Esophagus squamous epithelium (tissue), 4 donors: ENCODE measurements at regions not wholly inside any gene's neighbourhood (a gene's known extent, or its start where the extent isn't known, plus 50 kb on each side); places are given as distances from the start of the nearest gene placed in this dataset.

ENCODE experiments used
- POLR2A ChIP-seq, 4 donors: fragments of 450-650 bp; IDR thresholded peaks; one replicate each; pipeline ENCODE4 v1.6.1; 2017; ENCODE audit warnings: antibody characterized with exemption in 4 of 4, mild to moderate bottlenecking in 4 of 4, moderate library complexity in 3 of 4
- TF ChIP-seq, protein P1 (sequence below), 6 experiments: fragments of 450-650 bp in 4 of 6; fragments of 200-600 bp in 2 of 6; sonication (generic) in 2 of 6; IDR thresholded peaks; one replicate each; pipeline ENCODE4 v1.5.1; 2016 to 2019; ENCODE audit warnings: antibody characterized with exemption in 6 of 6, mild to moderate bottlenecking in 4 of 6, moderate library complexity in 4 of 6

DNA sequence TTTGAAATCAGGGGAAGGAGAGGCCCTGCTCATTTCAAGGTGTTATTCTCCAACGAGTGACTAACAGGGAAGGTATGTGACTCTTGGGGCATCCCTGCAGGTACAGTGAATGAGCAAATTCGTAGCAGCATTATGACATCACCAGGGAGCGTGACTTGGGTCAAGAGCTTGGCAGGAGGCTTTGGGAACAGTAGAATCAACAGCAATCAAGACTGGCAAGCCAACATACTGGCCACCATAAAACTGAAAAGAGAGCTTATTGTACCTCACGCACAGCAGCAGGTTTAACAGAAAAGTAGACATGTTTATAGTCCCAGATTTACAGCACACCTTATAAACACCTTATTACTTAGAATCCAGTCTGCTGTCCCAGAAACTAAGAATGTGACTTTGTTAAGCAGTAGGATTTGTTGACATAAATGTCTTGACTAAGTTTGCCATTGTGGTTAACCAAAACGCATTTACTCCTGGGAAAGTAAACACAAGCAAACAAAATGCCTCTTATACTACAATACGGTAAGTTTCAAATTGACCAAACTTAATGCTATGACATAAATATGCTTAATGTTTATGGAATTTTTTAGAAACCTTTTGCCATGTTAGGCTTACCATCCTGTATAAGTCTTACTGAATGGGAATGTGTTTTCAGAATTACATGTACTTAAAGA is 297.8 kb downstream of the NPR3 start:
- TF ChIP-seq, protein P1, sequence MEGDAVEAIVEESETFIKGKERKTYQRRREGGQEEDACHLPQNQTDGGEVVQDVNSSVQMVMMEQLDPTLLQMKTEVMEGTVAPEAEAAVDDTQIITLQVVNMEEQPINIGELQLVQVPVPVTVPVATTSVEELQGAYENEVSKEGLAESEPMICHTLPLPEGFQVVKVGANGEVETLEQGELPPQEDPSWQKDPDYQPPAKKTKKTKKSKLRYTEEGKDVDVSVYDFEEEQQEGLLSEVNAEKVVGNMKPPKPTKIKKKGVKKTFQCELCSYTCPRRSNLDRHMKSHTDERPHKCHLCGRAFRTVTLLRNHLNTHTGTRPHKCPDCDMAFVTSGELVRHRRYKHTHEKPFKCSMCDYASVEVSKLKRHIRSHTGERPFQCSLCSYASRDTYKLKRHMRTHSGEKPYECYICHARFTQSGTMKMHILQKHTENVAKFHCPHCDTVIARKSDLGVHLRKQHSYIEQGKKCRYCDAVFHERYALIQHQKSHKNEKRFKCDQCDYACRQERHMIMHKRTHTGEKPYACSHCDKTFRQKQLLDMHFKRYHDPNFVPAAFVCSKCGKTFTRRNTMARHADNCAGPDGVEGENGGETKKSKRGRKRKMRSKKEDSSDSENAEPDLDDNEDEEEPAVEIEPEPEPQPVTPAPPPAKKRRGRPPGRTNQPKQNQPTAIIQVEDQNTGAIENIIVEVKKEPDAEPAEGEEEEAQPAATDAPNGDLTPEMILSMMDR (IDR thresholded peaks at IDR 0.05), result no peak
- TF ChIP-seq POLR2A (IDR thresholded peaks at IDR 0.05), result no peak
